OCI-LY7 (cell line): ENCODE measurements at regions not wholly inside any gene's neighbourhood (a gene's known extent, or its start where the extent isn't known, plus 50 kb on each side); places are given as distances from the start of the nearest gene placed in this dataset.

Source experiments
- EZH2phosphoT487 ChIP-seq: fragments of 200-600 bp; sonication (generic); IDR thresholded peaks from 2 replicates; pipeline ENCODE4 v1.6.1; 2018; ENCODE audit warnings: low read depth, borderline replicate concordance, mild to moderate bottlenecking, mixed run types, antibody characterized with exemption, low read length, moderate library complexity, mixed read lengths
- TF ChIP-seq, protein P1 (sequence below): fragments of 200-600 bp; sonication (generic); conservative IDR thresholded peaks from 2 replicates; pipeline ENCODE4 v1.5.1; 2014; ENCODE audit warnings: mild to moderate bottlenecking, antibody characterized with exemption, low read length, moderate library complexity, mixed read lengths

DNA sequence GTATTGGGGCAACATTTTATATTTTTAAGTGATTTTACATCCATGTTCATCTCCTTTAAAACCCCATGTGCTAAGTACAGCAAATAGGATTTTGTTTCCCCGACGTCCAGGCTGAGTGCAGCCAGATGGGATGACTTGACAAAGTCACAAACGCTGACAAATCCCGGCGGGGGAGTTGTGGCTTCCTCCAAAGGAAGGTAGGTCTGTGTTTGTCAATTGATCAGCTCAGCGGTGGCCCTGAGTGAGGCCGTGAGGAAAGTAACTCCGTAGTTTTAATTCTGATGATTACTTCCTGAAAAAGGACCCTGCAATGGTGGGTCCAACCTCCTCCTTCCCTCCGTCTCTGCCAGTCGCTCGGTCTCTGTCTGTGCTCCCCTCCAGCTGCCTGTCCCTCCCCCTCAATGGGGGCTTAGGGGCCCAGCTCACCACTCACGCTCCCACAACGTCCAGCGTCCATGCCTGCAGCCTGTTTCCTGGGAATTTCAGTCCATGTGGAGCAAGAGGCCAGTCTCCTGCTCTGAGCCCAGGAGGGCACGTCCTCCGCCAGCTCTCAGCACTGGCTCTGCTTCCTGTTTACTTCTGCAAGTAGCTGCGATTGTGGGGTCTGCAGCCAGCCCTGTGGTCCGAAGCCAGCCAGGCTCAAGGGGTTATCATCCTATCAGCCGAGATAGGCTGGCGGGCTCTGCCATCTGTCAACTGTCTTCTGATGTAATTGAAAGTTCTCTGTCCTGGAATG is 209.4 kb upstream of the FOXF1 start:
- TF ChIP-seq, protein P1, sequence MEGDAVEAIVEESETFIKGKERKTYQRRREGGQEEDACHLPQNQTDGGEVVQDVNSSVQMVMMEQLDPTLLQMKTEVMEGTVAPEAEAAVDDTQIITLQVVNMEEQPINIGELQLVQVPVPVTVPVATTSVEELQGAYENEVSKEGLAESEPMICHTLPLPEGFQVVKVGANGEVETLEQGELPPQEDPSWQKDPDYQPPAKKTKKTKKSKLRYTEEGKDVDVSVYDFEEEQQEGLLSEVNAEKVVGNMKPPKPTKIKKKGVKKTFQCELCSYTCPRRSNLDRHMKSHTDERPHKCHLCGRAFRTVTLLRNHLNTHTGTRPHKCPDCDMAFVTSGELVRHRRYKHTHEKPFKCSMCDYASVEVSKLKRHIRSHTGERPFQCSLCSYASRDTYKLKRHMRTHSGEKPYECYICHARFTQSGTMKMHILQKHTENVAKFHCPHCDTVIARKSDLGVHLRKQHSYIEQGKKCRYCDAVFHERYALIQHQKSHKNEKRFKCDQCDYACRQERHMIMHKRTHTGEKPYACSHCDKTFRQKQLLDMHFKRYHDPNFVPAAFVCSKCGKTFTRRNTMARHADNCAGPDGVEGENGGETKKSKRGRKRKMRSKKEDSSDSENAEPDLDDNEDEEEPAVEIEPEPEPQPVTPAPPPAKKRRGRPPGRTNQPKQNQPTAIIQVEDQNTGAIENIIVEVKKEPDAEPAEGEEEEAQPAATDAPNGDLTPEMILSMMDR, result no peak
- no peak for TF ChIP-seq EZH2phosphoT487
